Fibroblast of peridontal ligament (primary cell): ENCODE measurements at regions not wholly inside any gene's neighbourhood (a gene's known extent, or its start where the extent isn't known, plus 50 kb on each side); places are given as distances from the start of the nearest gene placed in this dataset.

ENCODE experiments used
- DNase-seq: peaks from one replicate; pipeline ENCODE4 v3.0.0-alpha.2; 2010; ENCODE audit errors: extremely low read depth

GRCh38 chr15:97171556-97171955, 788.9 kb upstream of the ARRDC4 start:
- DNase-seq, result no peak

- DNase-seq, result no peak
These were observed 785.5 kb upstream of the ARRDC4 start for GRCh38 chr15:97174886-97175540.

GRCh38 chr15:97177151-97177577, 783.3 kb upstream of the ARRDC4 start:
- DNase-seq, result no peak

- DNase-seq, result no peak
These were observed 777.9 kb upstream of the ARRDC4 start for GRCh38 chr15:97182581-97182980.

DNA sequence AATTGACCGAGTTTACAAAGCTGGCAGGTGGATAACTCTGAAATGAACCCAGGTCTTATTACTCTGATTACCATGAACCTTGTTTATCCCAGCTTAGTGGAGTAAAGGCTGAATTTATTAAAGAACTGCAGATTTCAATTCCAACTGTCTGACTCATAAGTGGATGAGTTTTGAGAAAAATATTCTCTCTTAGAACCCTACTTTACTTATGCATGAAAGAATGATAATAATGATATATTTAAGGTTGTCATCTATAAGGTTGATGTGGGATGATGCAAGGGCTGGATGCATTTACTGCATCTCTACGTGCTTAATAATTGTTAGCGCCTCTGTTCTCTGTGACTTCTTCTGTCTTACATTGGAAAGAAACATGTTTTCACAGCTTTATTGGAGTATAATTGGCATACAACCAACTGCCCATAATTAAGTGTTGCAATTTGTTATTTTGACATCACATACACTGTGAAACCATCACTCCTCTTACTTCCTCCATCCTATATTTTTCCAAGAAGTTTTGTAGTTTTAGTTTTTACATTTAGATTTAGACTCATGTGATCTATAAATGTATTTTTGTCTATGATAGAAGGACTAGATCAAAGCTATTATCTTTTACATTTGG, 771.2 kb upstream of the ARRDC4 start:
- DNase-seq, result no peak

- no peak for DNase-seq
These were observed 765.8 kb upstream of the ARRDC4 start for GRCh38 chr15:97194750-97195149.

DNA sequence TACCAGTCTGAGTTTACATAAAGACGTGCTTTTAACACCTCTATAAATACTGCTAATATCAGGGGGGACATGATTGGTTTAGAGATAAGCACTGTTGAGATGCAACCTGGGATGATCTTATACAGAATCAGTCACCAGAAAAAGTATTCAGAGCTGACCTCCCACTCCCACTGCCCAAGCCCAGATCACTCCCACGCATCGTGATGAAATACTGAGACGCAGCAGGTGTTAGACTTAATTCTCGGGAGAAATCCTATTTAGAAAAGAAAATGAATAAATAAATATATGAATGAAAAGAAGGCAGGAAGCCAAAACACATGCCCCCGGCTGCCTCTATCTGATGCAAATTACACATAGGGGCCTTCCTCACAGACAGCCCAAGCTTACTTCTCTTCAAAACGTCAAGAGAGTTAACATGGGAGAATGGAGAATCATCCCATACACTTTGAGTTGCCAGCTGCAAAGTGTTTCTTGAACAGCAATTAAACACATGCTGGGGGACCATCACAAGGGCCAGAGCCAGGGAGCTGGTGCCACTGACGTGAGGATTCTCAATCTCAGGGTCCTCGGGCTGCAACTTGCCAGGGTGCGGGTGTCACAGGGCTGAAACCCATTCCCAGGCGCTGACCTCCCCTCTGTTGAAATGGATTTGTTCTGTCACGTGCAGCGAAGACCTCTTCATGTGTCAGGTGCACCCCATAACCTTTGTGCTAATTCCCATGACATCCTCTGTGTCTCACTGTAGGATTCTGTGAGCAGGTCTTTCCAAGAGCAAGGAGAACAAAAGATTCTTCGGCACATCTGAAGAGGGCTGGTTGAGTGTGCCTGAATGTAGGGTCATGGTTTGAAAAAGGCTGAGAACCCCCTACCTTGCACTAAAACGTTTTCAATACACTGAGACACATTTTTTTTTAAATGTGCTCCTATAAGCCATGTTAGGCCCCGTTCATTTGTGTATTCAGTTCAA, 764.2 kb upstream of the ARRDC4 start:
- DNase-seq, result no peak

GRCh38 chr15:97199393-97200051, 761.0 kb upstream of the ARRDC4 start:
- DNase-seq, result no peak

- no peak for DNase-seq
These were observed 760.3 kb upstream of the ARRDC4 start for GRCh38 chr15:97200161-97200560.

DNA sequence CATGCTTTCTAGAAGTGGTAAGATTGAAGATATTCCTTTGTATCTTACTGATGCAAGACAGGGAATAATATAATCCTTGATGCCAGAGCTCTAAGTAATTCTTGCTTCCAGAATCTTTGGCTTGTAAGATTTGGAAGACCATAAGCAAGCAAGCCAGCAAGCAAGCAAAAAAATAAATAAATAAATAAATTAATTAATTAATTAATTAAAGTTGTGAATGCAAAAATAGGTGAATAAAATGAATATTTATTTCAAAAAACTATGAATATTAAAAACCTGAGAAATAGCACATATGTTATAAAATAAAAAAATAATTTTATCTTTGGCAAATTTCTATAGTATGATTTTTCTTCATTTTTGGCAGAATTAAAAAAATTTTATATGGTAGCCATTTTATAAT, 750.2 kb upstream of the ARRDC4 start:
- no peak for DNase-seq

GRCh38 chr15:97215629-97216028, 744.9 kb upstream of the ARRDC4 start:
- DNase-seq, result no peak

DNA sequence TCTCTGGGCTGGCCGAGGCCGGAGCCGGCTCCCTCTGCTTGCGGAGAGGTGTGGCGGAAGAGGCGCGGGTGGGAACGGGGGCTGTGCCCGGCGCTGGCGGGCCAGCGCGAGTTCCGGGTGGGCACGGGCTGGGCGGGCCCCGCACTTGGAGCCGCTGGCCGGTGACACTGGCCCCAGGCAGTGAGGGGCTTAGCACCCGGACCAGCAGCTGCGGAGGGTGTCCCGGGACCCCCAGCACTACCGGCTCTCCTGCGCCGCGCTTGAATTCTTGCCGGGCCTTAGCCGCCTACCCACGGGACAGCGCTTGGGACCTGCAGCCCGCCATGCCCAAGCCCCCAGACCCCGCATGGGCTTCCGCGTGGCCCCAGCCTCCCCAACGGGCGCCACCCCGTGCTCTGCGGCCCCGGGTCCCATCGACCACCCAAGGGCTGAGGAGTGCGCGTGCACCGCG, 736.3 kb upstream of the ARRDC4 start:
- DNase-seq, result no peak

DNA sequence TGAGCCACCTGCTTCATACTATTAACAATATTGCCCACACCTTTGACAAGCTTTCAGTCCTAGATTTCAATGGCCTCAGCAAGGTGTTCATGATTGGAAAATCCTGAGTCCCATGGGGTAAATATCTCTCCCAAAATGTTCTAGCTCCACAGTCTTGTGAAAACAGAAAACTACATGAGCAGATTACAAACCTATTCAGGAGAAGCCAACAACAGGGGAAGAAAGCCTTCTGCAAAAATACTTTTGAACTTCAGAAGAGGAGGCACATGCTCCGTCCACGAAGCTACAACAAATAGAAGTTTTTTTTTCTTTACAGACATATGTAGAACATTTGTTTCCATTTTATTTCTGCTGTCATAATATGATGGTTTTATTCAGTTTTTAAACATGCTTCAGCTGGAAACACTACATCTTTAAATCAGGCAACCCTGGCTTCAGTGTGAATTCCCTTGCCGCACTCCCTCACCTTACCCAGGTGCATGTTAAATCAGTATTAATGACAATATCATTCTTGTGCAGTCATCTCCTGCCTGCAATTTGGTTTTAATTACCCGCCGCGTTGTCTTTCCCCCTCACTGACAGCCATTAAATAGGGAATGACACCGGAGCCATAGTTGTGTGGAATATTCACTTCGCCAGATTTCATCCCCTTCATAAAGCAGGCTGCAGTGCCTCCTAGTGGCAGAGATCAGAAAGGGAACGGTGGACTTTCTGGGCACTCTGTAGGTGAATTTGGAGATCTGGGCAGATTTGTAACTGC, 725.5 kb upstream of the ARRDC4 start:
- peak; percentile 37 for DNase-seq

GRCh38 chr15:97235611-97235985, 724.9 kb upstream of the ARRDC4 start:
- no peak for DNase-seq

- DNase-seq, result no peak
These were observed 724.4 kb upstream of the ARRDC4 start for GRCh38 chr15:97236140-97236539.

DNA sequence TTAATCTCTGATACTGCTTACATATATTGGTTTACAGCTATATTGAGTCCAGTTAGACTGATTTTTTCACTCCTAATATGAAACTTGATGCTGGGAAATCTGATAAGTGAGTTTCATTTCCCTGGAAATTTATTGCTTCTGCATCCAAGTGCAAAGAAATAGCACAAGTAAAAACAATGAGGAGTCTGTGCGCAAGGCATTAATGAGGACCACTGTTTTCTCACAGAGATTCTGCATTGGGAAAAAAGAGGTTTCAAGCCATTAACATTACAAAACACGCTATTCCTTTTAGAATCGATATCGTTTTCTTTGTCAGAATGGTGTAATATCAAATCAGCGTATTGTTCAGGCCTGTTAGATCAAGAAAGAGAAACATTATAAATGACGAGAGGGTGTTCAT, 723.3 kb upstream of the ARRDC4 start:
- DNase-seq, result no peak

DNA sequence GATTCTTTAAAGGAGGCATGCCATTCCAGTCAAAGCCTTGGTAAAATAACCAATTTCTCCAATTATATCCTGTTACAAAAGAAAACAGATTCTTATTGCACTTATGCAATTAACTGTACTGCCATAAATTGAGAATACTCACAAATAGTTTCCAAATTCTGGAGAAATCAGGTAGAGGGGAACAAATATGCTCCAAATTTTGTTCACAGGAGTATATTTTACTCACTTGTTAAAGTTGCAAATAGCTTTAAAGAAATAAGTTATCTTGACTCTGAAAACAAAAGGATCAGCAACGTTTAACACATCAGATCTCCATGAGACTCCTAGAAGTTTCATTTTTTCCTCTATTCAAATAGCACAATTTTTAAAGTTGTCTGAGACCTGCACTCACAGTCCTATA, 712.1 kb upstream of the ARRDC4 start:
- no peak for DNase-seq

GRCh38 chr15:97259943-97260342, 700.6 kb upstream of the ARRDC4 start:
- DNase-seq, result no peak

DNA sequence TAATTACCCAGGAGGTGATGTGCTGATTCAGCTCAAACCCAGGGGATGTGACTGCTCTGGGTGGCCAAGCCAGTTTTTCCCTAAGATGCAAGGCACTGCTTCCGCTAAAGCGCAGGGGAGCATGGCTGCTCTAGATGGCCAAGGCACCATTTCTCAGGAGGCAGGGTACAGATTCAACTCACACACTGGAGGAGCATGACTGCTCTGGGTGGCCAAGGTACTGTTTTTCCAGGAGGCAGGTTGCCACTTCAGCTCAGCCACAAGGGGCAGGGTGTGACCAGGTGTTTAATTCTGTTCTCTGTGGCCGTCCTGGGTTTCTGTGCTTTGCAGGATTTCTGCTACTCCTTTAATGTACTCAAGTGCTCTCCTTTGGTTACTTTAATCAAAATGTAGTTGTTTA, 659.3 kb upstream of the ARRDC4 start:
- no peak for DNase-seq

DNA sequence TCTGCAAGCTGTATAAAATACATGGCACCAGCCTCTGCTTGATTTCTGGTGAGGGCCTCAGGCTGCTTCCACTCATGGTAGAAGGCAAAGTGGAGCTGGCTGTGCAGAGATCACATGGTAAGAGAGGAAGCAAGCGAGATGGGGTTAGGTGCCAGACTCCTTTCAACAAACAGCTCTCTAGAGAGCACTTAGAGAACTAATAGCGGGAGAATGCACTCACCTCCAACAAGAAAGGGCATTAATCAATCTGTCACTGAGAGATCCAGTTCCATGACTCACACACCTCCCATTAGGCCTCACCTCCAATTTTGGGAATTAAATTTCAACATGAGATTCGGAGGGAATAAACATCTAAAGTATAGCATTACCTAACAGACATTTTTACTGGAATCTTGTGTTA, 644.1 kb upstream of the ARRDC4 start:
- DNase-seq, result no peak

- DNase-seq, result no peak
These were observed 643.3 kb upstream of the ARRDC4 start for GRCh38 chr15:97317163-97317562.
